ENCODE measurements at regions not wholly inside any gene's neighbourhood (a gene's known extent, or its start where the extent isn't known, plus 50 kb on each side); places are given as distances from the start of the nearest gene placed in this dataset.

GRCh38 chr3:178930116-178930515, 141.5 kb downstream of the ZMAT3 start:
- TF ChIP-seq, protein P1, sequence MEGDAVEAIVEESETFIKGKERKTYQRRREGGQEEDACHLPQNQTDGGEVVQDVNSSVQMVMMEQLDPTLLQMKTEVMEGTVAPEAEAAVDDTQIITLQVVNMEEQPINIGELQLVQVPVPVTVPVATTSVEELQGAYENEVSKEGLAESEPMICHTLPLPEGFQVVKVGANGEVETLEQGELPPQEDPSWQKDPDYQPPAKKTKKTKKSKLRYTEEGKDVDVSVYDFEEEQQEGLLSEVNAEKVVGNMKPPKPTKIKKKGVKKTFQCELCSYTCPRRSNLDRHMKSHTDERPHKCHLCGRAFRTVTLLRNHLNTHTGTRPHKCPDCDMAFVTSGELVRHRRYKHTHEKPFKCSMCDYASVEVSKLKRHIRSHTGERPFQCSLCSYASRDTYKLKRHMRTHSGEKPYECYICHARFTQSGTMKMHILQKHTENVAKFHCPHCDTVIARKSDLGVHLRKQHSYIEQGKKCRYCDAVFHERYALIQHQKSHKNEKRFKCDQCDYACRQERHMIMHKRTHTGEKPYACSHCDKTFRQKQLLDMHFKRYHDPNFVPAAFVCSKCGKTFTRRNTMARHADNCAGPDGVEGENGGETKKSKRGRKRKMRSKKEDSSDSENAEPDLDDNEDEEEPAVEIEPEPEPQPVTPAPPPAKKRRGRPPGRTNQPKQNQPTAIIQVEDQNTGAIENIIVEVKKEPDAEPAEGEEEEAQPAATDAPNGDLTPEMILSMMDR (IDR thresholded peaks at IDR 0.05): no peak
- TF ChIP-seq POLR2A (IDR thresholded peaks at IDR 0.05): no peak
